Endothelial cell (in vitro differentiated cells): ENCODE measurements at regions not wholly inside any gene's neighbourhood (a gene's known extent, or its start where the extent isn't known, plus 50 kb on each side); places are given as distances from the start of the nearest gene placed in this dataset.

Experiments used
- DNase-seq: peaks from one replicate; pipeline ENCODE4 v3.0.0; 2021; ENCODE audit warnings: low spot score
- H3K27ac Mint-ChIP-seq: one replicate; pipeline ENCODE4 v1.8.0; 2021; ENCODE audit warnings: mixed read lengths, inconsistent platforms; ENCODE audit not compliant: unreplicated experiment
- H3K27me3 Mint-ChIP-seq: one replicate; pipeline ENCODE4 v1.8.0; 2021; ENCODE audit warnings: mild to moderate bottlenecking, moderate library complexity, mixed read lengths, inconsistent platforms; ENCODE audit not compliant: unreplicated experiment
- H3K36me3 Mint-ChIP-seq: one replicate; pipeline ENCODE4 v1.8.0; 2021; ENCODE audit warnings: mild to moderate bottlenecking, low read depth, mixed read lengths, inconsistent platforms; ENCODE audit not compliant: unreplicated experiment
- H3K4me1 Mint-ChIP-seq: one replicate; pipeline ENCODE4 v1.8.0; 2021; ENCODE audit warnings: mild to moderate bottlenecking, mixed read lengths, inconsistent platforms; ENCODE audit not compliant: unreplicated experiment
- H3K4me3 Mint-ChIP-seq: one replicate; pipeline ENCODE4 v1.8.0; 2021; ENCODE audit warnings: mild to moderate bottlenecking, mixed read lengths, inconsistent platforms; ENCODE audit not compliant: unreplicated experiment
- H3K9me3 Mint-ChIP-seq: one replicate; pipeline ENCODE4 v1.8.0; 2021; ENCODE audit warnings: mixed read lengths, inconsistent platforms; ENCODE audit not compliant: unreplicated experiment
- TF ChIP-seq, protein P1 (sequence below): fragments of 200-600 bp; sonication (generic); IDR thresholded peaks from one replicate; pipeline ENCODE4 v1.5.0; 2021; ENCODE audit warnings: antibody characterized with exemption; ENCODE audit not compliant: unreplicated experiment

DNA sequence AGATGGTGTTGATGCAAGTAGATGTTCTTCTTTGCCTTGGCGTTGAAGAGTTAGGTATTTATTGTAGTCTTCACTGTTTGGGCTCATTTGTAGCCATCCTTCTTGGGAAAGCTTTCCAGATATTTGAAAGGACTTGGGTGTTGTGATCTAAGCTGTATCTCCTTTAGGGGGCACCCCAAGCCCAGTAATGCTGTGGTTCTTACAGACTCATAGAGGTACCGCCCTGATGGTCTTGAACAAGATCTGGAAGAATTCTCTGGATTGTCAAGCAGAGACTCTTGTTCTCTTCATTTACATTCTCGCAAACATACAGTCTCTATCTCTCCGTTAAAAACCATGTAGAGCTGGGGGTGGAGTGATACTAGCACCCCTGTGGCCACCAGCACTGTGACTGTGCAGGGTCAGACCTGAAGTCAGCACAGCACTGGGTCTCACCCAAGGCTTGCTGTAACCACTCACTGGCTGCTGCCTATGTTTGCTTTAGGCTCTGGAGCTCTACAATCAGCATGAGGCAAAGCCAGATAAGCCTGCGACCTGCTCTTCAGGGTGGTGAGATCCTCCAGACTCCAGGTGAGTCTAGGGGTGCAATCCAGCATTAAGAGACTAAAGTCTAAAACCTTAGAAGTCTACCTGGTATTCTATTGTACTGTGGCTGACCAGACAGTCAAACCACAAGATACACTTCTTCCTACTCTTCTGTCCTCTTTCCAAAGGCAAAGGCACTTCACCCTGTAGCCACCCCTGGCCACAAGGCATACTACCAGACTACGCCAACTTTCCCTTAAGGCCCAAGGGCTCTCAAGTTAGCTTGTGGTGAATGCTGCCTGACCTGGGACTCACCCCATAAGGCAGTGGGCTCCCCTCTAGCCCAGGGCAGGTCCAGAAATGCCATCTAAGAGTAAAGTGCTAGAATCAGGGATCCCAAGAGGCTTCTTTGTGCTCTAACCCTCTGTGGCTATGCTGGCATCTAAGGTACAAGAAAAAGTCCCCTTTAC, 209.7 kb upstream of the TMEM196 start:
- Mint-ChIP-seq H3K9me3 (no peaks in the 10 kb centered on the region), H3K4me1 (no peaks in the 10 kb centered on the region), H3K27ac (no peak overlapping the region), H3K4me3 (no peak overlapping the region), H3K36me3 (no peaks in the 10 kb centered on the region), H3K27me3 (no peaks in the 10 kb centered on the region)
- TF ChIP-seq, protein P1, sequence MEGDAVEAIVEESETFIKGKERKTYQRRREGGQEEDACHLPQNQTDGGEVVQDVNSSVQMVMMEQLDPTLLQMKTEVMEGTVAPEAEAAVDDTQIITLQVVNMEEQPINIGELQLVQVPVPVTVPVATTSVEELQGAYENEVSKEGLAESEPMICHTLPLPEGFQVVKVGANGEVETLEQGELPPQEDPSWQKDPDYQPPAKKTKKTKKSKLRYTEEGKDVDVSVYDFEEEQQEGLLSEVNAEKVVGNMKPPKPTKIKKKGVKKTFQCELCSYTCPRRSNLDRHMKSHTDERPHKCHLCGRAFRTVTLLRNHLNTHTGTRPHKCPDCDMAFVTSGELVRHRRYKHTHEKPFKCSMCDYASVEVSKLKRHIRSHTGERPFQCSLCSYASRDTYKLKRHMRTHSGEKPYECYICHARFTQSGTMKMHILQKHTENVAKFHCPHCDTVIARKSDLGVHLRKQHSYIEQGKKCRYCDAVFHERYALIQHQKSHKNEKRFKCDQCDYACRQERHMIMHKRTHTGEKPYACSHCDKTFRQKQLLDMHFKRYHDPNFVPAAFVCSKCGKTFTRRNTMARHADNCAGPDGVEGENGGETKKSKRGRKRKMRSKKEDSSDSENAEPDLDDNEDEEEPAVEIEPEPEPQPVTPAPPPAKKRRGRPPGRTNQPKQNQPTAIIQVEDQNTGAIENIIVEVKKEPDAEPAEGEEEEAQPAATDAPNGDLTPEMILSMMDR = no peak
- peak; percentile 64 for DNase-seq

DNA sequence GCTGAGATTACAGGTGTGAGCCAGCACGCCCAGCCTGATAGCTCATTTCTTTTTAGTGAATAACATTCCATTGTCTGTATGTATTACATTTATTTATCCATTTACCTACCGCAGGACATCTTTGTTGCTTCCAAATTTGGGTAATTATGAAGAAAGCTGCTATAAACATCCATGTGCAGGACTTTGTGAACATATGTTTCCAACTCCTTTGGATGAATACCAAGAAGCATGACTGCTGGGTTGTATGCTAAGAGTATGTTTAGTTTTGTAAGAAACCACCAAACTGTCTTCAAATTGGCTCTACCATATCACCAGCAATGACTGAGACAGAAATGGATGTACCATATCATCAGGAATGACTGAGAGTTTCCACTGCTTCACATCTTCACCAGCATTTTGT, 200.2 kb upstream of the TMEM196 start:
- no peak overlapping the region for H3K4me3 Mint-ChIP-seq
- TF ChIP-seq, protein P1 = no peak
- no peaks in the 10 kb centered on the region for H3K9me3 Mint-ChIP-seq
- no peak overlapping the region for H3K27ac Mint-ChIP-seq
- DNase-seq = no peak
- no peaks in the 10 kb centered on the region for H3K27me3 Mint-ChIP-seq
- H3K4me1 Mint-ChIP-seq = no peaks in the 10 kb centered on the region
- H3K36me3 Mint-ChIP-seq = no peaks in the 10 kb centered on the region

- no peaks in the 10 kb centered on the region for H3K9me3 Mint-ChIP-seq
- DNase-seq = no peak
Measured at GRCh38 chr7:19972876-19973275, 199.5 kb upstream of the TMEM196 start.

GRCh38 chr7:19971956-19972355, 198.5 kb upstream of the TMEM196 start:
- Mint-ChIP-seq H3K36me3 (no peaks in the 10 kb centered on the region), H3K4me3 (no peak overlapping the region), H3K27ac (no peak overlapping the region), H3K27me3 (no peaks in the 10 kb centered on the region), H3K4me1 (no peaks in the 10 kb centered on the region), H3K9me3 (no peaks in the 10 kb centered on the region)
- no peak for DNase-seq
- TF ChIP-seq, protein P1 = no peak

More at GRCh38 chr7:19972876-19973275, 199.5 kb upstream of the TMEM196 start:
- Mint-ChIP-seq H3K27me3 (no peaks in the 10 kb centered on the region), H3K4me3 (no peak overlapping the region), H3K4me1 (no peaks in the 10 kb centered on the region), H3K36me3 (no peaks in the 10 kb centered on the region), H3K27ac (no peak overlapping the region)
- TF ChIP-seq, protein P1 = no peak

- Mint-ChIP-seq H3K27me3 (no peaks in the 10 kb centered on the region), H3K27ac (no peak overlapping the region), H3K36me3 (no peaks in the 10 kb centered on the region), H3K4me3 (no peak overlapping the region), H3K9me3 (no peaks in the 10 kb centered on the region), H3K4me1 (no peaks in the 10 kb centered on the region)
- no peak for DNase-seq
- TF ChIP-seq, protein P1 = no peak
Measured at GRCh38 chr7:19970514-19970913, 197.1 kb upstream of the TMEM196 start.
